ENCODE measurements at regions not wholly inside any gene's neighbourhood (a gene's known extent, or its start where the extent isn't known, plus 50 kb on each side); places are given as distances from the start of the nearest gene placed in this dataset.

GRCh38 chr16:48916566-48916965 lies 306.6 kb upstream of the N4BP1 start:
- TF ChIP-seq, protein P1, sequence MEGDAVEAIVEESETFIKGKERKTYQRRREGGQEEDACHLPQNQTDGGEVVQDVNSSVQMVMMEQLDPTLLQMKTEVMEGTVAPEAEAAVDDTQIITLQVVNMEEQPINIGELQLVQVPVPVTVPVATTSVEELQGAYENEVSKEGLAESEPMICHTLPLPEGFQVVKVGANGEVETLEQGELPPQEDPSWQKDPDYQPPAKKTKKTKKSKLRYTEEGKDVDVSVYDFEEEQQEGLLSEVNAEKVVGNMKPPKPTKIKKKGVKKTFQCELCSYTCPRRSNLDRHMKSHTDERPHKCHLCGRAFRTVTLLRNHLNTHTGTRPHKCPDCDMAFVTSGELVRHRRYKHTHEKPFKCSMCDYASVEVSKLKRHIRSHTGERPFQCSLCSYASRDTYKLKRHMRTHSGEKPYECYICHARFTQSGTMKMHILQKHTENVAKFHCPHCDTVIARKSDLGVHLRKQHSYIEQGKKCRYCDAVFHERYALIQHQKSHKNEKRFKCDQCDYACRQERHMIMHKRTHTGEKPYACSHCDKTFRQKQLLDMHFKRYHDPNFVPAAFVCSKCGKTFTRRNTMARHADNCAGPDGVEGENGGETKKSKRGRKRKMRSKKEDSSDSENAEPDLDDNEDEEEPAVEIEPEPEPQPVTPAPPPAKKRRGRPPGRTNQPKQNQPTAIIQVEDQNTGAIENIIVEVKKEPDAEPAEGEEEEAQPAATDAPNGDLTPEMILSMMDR (IDR thresholded peaks at IDR 0.05): no peak
- TF ChIP-seq EZH2 (IDR thresholded peaks at IDR 0.05; ENCODE audit: borderline replicate concordance, insufficient read depth, low read depth, low read length, poor library complexity, severe bottlenecking): no peak

All from B cell (primary cell).